ENCODE measurements at regions not wholly inside any gene's neighbourhood (a gene's known extent, or its start where the extent isn't known, plus 50 kb on each side); places are given as distances from the start of the nearest gene placed in this dataset.

DNA sequence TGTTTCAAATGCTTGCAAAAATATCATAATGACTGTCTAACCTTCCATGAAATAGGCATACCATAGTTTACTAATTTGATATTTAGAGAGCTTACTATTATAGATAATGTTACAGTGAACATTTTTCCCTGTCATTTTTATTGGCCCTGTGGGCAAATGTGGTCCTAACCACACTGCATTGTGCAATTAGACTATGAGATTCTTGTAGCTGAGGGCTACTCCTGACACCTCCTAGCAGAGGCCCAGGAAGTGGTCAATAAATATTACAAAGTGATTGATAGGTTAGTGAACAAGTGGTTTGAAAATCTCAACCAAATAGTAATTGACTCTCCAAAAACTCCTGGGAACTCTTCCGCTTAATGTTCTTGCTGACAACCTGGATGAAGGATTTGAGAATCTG, 160.5 kb upstream of the KCNG1 start:
- TF ChIP-seq POLR2A (IDR thresholded peaks at IDR 0.05; ENCODE audit: low read depth, low read length) (no peak), POLR2AphosphoS5 (IDR thresholded peaks at IDR 0.05; ENCODE audit: low read depth, low read length) (no peak), TAF1 (IDR thresholded peaks at IDR 0.05; ENCODE audit: borderline replicate concordance, low read depth, low read length) (no peak)
